PC-9 (cell line): ENCODE measurements at regions not wholly inside any gene's neighbourhood (a gene's known extent, or its start where the extent isn't known, plus 50 kb on each side); places are given as distances from the start of the nearest gene placed in this dataset.

Experiments used
- BruUV-seq: library from RNA; stranded (reverse); fragments of 400-500 nt; replicated peaks from 2 replicates; lab custom pipeline; 2021; lab: Mats Ljungman, UMichigan
- CTCF ChIA-PET: fragments of 300-600 bp; sonication (Branson Sonifier 250); formaldehyde crosslinking; loops from one replicate; lab custom pipeline; 2022; ENCODE audit warnings: antibody characterized with exemption; lab: Charles Lee
- POLR2A ChIA-PET: fragments of 300-600 bp; sonication (Branson Sonifier 250); formaldehyde crosslinking; loops from one replicate; lab custom pipeline; 2022; ENCODE audit warnings: antibody characterized with exemption; ENCODE audit not compliant: unreplicated experiment; lab: Charles Lee
- DNase-seq, 2 experiments: peaks; one replicate each; pipeline versions ENCODE4 v3.0.0 to v3.0.0-alpha.2; 2015 to 2022; ENCODE audit warnings: mixed read lengths in 1 of 2
- H2AFZ ChIP-seq: fragments of 200-600 bp; sonication (generic); 2 replicates; pipeline ENCODE4 v1.8.1; 2017; ENCODE audit warnings: antibody characterized with exemption
- H3F3A ChIP-seq: fragments of 200-600 bp; sonication (generic); 2 replicates; pipeline ENCODE4 v1.8.1; 2017; ENCODE audit warnings: antibody characterized with exemption, mild to moderate bottlenecking, low read depth; ENCODE audit not compliant: insufficient read depth
- H3K27ac ChIP-seq: fragments of 200-600 bp; sonication (generic); 2 replicates; pipeline ENCODE4 v1.6.1; 2016; ENCODE audit warnings: mixed run types
- H3K27me3 ChIP-seq: fragments of 200-600 bp; sonication (generic); 2 replicates; pipeline ENCODE4 v1.6.1; 2016; ENCODE audit warnings: low read depth, mixed run types; ENCODE audit not compliant: insufficient read depth
- H3K36me3 ChIP-seq: fragments of 200-600 bp; sonication (generic); 2 replicates; pipeline ENCODE4 v1.6.1; 2016; ENCODE audit warnings: low read depth, mixed run types
- H3K4me1 ChIP-seq: fragments of 200-600 bp; sonication (generic); replicated peaks from 2 replicates; pipeline ENCODE4 v1.6.1; 2016; ENCODE audit warnings: mixed run types; ENCODE audit not compliant: insufficient read depth
- H3K4me2 ChIP-seq: fragments of 200-600 bp; sonication (generic); 2 replicates; pipeline ENCODE4 v1.6.1; 2017; ENCODE audit warnings: mixed run types
- H3K4me3 ChIP-seq: fragments of 200-600 bp; sonication (generic); 2 replicates; pipeline ENCODE4 v1.6.1; 2016; ENCODE audit warnings: mixed run types
- H3K79me2 ChIP-seq: fragments of 200-600 bp; sonication (generic); 2 replicates; pipeline ENCODE4 v1.6.1; 2017; ENCODE audit warnings: low read depth, mixed run types
- H3K9me2 ChIP-seq: fragments of 200-600 bp; sonication (generic); 2 replicates; pipeline ENCODE4 v1.8.1; 2017; ENCODE audit warnings: mild to moderate bottlenecking; ENCODE audit not compliant: insufficient read depth
- H3K9me3 ChIP-seq: fragments of 200-600 bp; sonication (generic); 2 replicates; pipeline ENCODE4 v1.8.1; 2016; ENCODE audit warnings: low read depth; ENCODE audit not compliant: insufficient read depth
- H4K20me1 ChIP-seq: fragments of 200-600 bp; sonication (generic); 2 replicates; pipeline ENCODE4 v1.8.1; 2017; ENCODE audit not compliant: insufficient read depth
- CTCF ChIP-seq: fragments of 200-600 bp; sonication (generic); conservative IDR thresholded peaks from 2 replicates; pipeline ENCODE4 v1.6.1; 2017; ENCODE audit warnings: mixed run types, antibody characterized with exemption, mild to moderate bottlenecking, moderate library complexity
- EZH2 ChIP-seq: fragments of 200-600 bp; sonication (generic); IDR thresholded peaks from 2 replicates; pipeline ENCODE4 v1.8.0; 2017; ENCODE audit warnings: antibody characterized with exemption, low read depth
- intact Hi-C: fragments of 100-400 bp; cut with micrococcal nuclease; formaldehyde crosslinking; loops from one replicate; pipeline ENCODE4 v1.10.0; 2022; ENCODE audit not compliant: unreplicated experiment

- CTCF ChIA-PET = no interaction called here
- Histone ChIP-seq H4K20me1 (no peaks in the 10 kb centered on the region), H3K36me3 (no peaks in the 10 kb centered on the region), H2AFZ (no peak overlapping the region), H3K9me2 (no peaks in the 10 kb centered on the region), H3K4me2 (no peak overlapping the region), H3K4me3 (no peak overlapping the region), H3K9me3 (no peaks in the 10 kb centered on the region), H3K27ac (no peak overlapping the region), H3F3A (no peaks in the 10 kb centered on the region), H3K4me1 (no peaks in the 10 kb centered on the region), H3K27me3 (peaks cover 72% of the 10 kb centered on the region), H3K79me2 (no peaks in the 10 kb centered on the region)
- no TSS peak for BruUV-seq
- TF ChIP-seq CTCF = no peak
- TF ChIP-seq EZH2 = no peak
- POLR2A ChIA-PET = no interaction called here
- intact Hi-C loops = no loop called here
- DNase-seq = no peak
Observed at GRCh38 chr9:89820337-89820736, 215.5 kb downstream of the GADD45G start.

GRCh38 chr9:89821081-89821480 is 216.3 kb downstream of the GADD45G start:
- H3K36me3 ChIP-seq = no peaks in the 10 kb centered on the region
- ChIA-PET CTCF (no interaction called here), POLR2A (no interaction called here)
- H3K4me2 ChIP-seq = no peak overlapping the region
- H3K9me3 ChIP-seq = no peaks in the 10 kb centered on the region
- H2AFZ ChIP-seq = no peak overlapping the region
- no peak overlapping the region for H3K4me3 ChIP-seq
- no peaks in the 10 kb centered on the region for H3K9me2 ChIP-seq
- H3K4me1 ChIP-seq = no peaks in the 10 kb centered on the region
- no peaks in the 10 kb centered on the region for H3F3A ChIP-seq
- no TSS peak for BruUV-seq
- no peak overlapping the region for H3K27ac ChIP-seq
- peaks cover 72% of the 10 kb centered on the region for H3K27me3 ChIP-seq
- no peaks in the 10 kb centered on the region for H3K79me2 ChIP-seq
- H4K20me1 ChIP-seq = no peaks in the 10 kb centered on the region
- intact Hi-C loops = no loop called here
- no peak for DNase-seq
- TF ChIP-seq EZH2 (no peak), CTCF (no peak)

GRCh38 chr9:89822996-89823395 is 218.2 kb downstream of the GADD45G start:
- Histone ChIP-seq H3K79me2 (no peaks in the 10 kb centered on the region), H3K36me3 (no peaks in the 10 kb centered on the region), H2AFZ (no peak overlapping the region), H3K27me3 (peaks cover 62% of the 10 kb centered on the region), H3K4me2 (no peak overlapping the region), H3K27ac (no peak overlapping the region), H3F3A (no peaks in the 10 kb centered on the region), H3K9me2 (no peaks in the 10 kb centered on the region), H3K4me3 (no peak overlapping the region), H4K20me1 (no peaks in the 10 kb centered on the region), H3K4me1 (no peaks in the 10 kb centered on the region), H3K9me3 (no peaks in the 10 kb centered on the region)
- ChIA-PET POLR2A (no interaction called here), CTCF (no interaction called here)
- no peak for DNase-seq
- BruUV-seq = no TSS peak
- intact Hi-C loops = no loop called here
- TF ChIP-seq CTCF (no peak), EZH2 (no peak)
